Trophoblast cell (in vitro differentiated cells and primary cell): ENCODE measurements at regions not wholly inside any gene's neighbourhood (a gene's known extent, or its start where the extent isn't known, plus 50 kb on each side); places are given as distances from the start of the nearest gene placed in this dataset.

Experiments
- DNase-seq, 2 donors: peaks; one replicate each; pipeline ENCODE4 v3.0.0-alpha.2; 2016
- H2AFZ ChIP-seq: 2 replicates; pipeline ENCODE4 v1.6.1; 2013; ENCODE audit warnings: low read length, moderate library complexity, mild to moderate bottlenecking; ENCODE audit not compliant: insufficient read depth, poor library complexity
- H2AK5ac ChIP-seq: 2 replicates; pipeline ENCODE4 v1.6.1; 2013; ENCODE audit warnings: mild to moderate bottlenecking, low read length
- H2BK120ac ChIP-seq: 2 replicates; pipeline ENCODE4 v1.6.1; 2013; ENCODE audit warnings: low read length, mild to moderate bottlenecking, moderate library complexity; ENCODE audit not compliant: insufficient read depth, poor library complexity
- H2BK12ac ChIP-seq: 2 replicates; pipeline ENCODE4 v1.6.1; 2013; ENCODE audit warnings: mild to moderate bottlenecking, low read length, moderate library complexity
- H2BK5ac ChIP-seq: 2 replicates; pipeline ENCODE4 v1.6.1; 2013; ENCODE audit warnings: low read length, low read depth, moderate library complexity, mild to moderate bottlenecking; ENCODE audit not compliant: poor library complexity
- H3K14ac ChIP-seq: 2 replicates; pipeline ENCODE4 v1.6.1; 2013; ENCODE audit warnings: mild to moderate bottlenecking, low read length
- H3K18ac ChIP-seq: 2 replicates; pipeline ENCODE4 v1.6.1; 2013; ENCODE audit warnings: mild to moderate bottlenecking, low read length
- H3K23ac ChIP-seq: 2 replicates; pipeline ENCODE4 v1.6.1; 2013; ENCODE audit warnings: low read length
- H3K27ac ChIP-seq: 2 replicates; pipeline ENCODE4 v1.5.1; 2013; ENCODE audit warnings: low read depth, mild to moderate bottlenecking, inconsistent platforms, low read length, moderate library complexity
- H3K27me3 ChIP-seq: 2 replicates; pipeline ENCODE4 v1.6.1; 2013; ENCODE audit warnings: inconsistent platforms, mild to moderate bottlenecking, low read length, moderate library complexity; ENCODE audit not compliant: insufficient read depth
- H3K36me3 ChIP-seq, 2 experiments: 1 replicate in 1 of 2; 2 replicates in 1 of 2; pipeline ENCODE4 v1.6.1; 2013; ENCODE audit warnings: low read length in 2 of 2, mild to moderate bottlenecking in 2 of 2, moderate library complexity in 1 of 2; ENCODE audit not compliant: insufficient read depth in 2 of 2, control insufficient read depth in 1 of 2
- H3K4ac ChIP-seq: 2 replicates; pipeline ENCODE4 v1.6.1; 2013; ENCODE audit warnings: low read depth, mild to moderate bottlenecking, low read length, moderate library complexity
- H3K4me1 ChIP-seq, 2 experiments: 1 replicate in 1 of 2; 2 replicates in 1 of 2; pipeline ENCODE4 v1.6.1; 2013; ENCODE audit warnings: low read length in 2 of 2, mild to moderate bottlenecking in 2 of 2, moderate library complexity in 1 of 2; ENCODE audit not compliant: insufficient read depth in 2 of 2, control insufficient read depth in 1 of 2
- H3K4me2 ChIP-seq: 2 replicates; pipeline ENCODE4 v1.6.1; 2013; ENCODE audit warnings: inconsistent platforms, mild to moderate bottlenecking, low read length, moderate library complexity
- H3K4me3 ChIP-seq: 2 replicates; pipeline ENCODE4 v1.5.1; 2013; ENCODE audit warnings: mild to moderate bottlenecking, low read depth, low read length, inconsistent platforms
- H3K79me1 ChIP-seq: one replicate; pipeline ENCODE4 v1.6.1; 2013; ENCODE audit warnings: low read length
- H3K79me2 ChIP-seq: 2 replicates; pipeline ENCODE4 v1.6.1; 2013; ENCODE audit warnings: low read length, mild to moderate bottlenecking; ENCODE audit not compliant: control insufficient read depth, insufficient read depth, poor library complexity
- H3K9ac ChIP-seq: 2 replicates; pipeline ENCODE4 v1.6.1; 2013; ENCODE audit warnings: mild to moderate bottlenecking, low read length
- H3K9me3 ChIP-seq: 2 replicates; pipeline ENCODE4 v1.6.1; 2013; ENCODE audit warnings: low read depth, mild to moderate bottlenecking, control low read depth, inconsistent platforms, low read length; ENCODE audit not compliant: insufficient read depth
- H4K12ac ChIP-seq: 2 replicates; pipeline ENCODE4 v1.6.1; 2013; ENCODE audit warnings: low read depth, mild to moderate bottlenecking, low read length, moderate library complexity
- H4K8ac ChIP-seq: 2 replicates; pipeline ENCODE4 v1.6.1; 2013; ENCODE audit warnings: low read depth, mild to moderate bottlenecking, low read length, moderate library complexity
- H4K91ac ChIP-seq: one replicate; pipeline ENCODE4 v1.6.1; 2013; ENCODE audit warnings: low read depth, mild to moderate bottlenecking, low read length, moderate library complexity
- WGBS: extraction: QIAGEN DNeasy Blood & Tissue Kit; methylation state at CpG from one replicate; pipeline ENCODE4 v1.1.7; 2013; ENCODE audit warnings: missing lambda C conversion rate; ENCODE audit not compliant: insufficient read length, insufficient coverage; ENCODE audit errors: extremely low coverage; 5-methylcytosine and 5-hydroxymethylcytosine counted together

GRCh38 chr15:36152936-36153335 lies 426.5 kb upstream of the CDIN1 start:
- no peaks in the 10 kb centered on the region for H3K9me3 ChIP-seq
- no peaks in the 10 kb centered on the region for H3K36me3 ChIP-seq
- no peak overlapping the region for H3K9ac ChIP-seq
- no peaks in the 10 kb centered on the region for H3K79me2 ChIP-seq
- no peak overlapping the region for H2AFZ ChIP-seq
- no peak overlapping the region for H2BK12ac ChIP-seq
- no peak for DNase-seq
- H3K14ac ChIP-seq = no peak overlapping the region
- H3K18ac ChIP-seq = no peak overlapping the region
- H3K4me2 ChIP-seq = no peak overlapping the region
- no peak overlapping the region for H2BK120ac ChIP-seq
- no peaks in the 10 kb centered on the region for H3K79me1 ChIP-seq
- no peak overlapping the region for H3K27ac ChIP-seq
- H3K4ac ChIP-seq = no peak overlapping the region
- no peak overlapping the region for H4K91ac ChIP-seq
- H4K8ac ChIP-seq = no peak overlapping the region
- H2AK5ac ChIP-seq = no peak overlapping the region
- no peak overlapping the region for H2BK5ac ChIP-seq
- no peak overlapping the region for H3K4me3 ChIP-seq
- no peaks in the 10 kb centered on the region for H3K4me1 ChIP-seq
- no peak overlapping the region for H4K12ac ChIP-seq
- H3K27me3 ChIP-seq = no peaks in the 10 kb centered on the region
- no peak overlapping the region for H3K23ac ChIP-seq

GRCh38 chr15:36156879-36157427 lies 422.5 kb upstream of the CDIN1 start:
- H3K14ac ChIP-seq = no peak overlapping the region
- H3K9ac ChIP-seq = no peak overlapping the region
- H3K36me3 ChIP-seq = no peaks in the 10 kb centered on the region
- no peak overlapping the region for H4K91ac ChIP-seq
- no peak overlapping the region for H4K8ac ChIP-seq
- H3K79me2 ChIP-seq = no peaks in the 10 kb centered on the region
- no peak overlapping the region for H3K4me2 ChIP-seq
- H2BK120ac ChIP-seq = no peak overlapping the region
- H3K4me1 ChIP-seq = no peaks in the 10 kb centered on the region
- WGBS = no CpG with 5 or more reads among the region's 1 CpG
- no peak overlapping the region for H3K4me3 ChIP-seq
- H3K23ac ChIP-seq = no peak overlapping the region
- H2BK12ac ChIP-seq = no peak overlapping the region
- H2BK5ac ChIP-seq = no peak overlapping the region
- DNase-seq = peak; percentile 16 to 90
- H3K27me3 ChIP-seq = no peaks in the 10 kb centered on the region
- no peak overlapping the region for H2AFZ ChIP-seq
- H2AK5ac ChIP-seq = no peak overlapping the region
- H3K9me3 ChIP-seq = no peaks in the 10 kb centered on the region
- H3K4ac ChIP-seq = no peak overlapping the region
- H3K79me1 ChIP-seq = no peaks in the 10 kb centered on the region
- no peak overlapping the region for H3K18ac ChIP-seq
- no peak overlapping the region for H4K12ac ChIP-seq
- H3K27ac ChIP-seq = no peak overlapping the region

GRCh38 chr15:36160351-36160750 lies 419.1 kb upstream of the CDIN1 start:
- H3K9ac ChIP-seq = no peak overlapping the region
- H4K8ac ChIP-seq = no peak overlapping the region
- H2BK5ac ChIP-seq = no peak overlapping the region
- H4K91ac ChIP-seq = no peak overlapping the region
- no peak overlapping the region for H3K4ac ChIP-seq
- H3K9me3 ChIP-seq = no peaks in the 10 kb centered on the region
- H4K12ac ChIP-seq = no peak overlapping the region
- no peak overlapping the region for H3K18ac ChIP-seq
- no peak overlapping the region for H2BK120ac ChIP-seq
- H3K4me2 ChIP-seq = no peak overlapping the region
- H3K27ac ChIP-seq = no peak overlapping the region
- no CpG with 5 or more reads among the region's 1 CpG for WGBS
- no peak overlapping the region for H2BK12ac ChIP-seq
- H2AFZ ChIP-seq = no peak overlapping the region
- H3K79me1 ChIP-seq = no peaks in the 10 kb centered on the region
- H3K4me3 ChIP-seq = no peak overlapping the region
- no peak overlapping the region for H3K23ac ChIP-seq
- H3K4me1 ChIP-seq = no peaks in the 10 kb centered on the region
- no peaks in the 10 kb centered on the region for H3K36me3 ChIP-seq
- no peaks in the 10 kb centered on the region for H3K79me2 ChIP-seq
- no peak for DNase-seq
- H3K27me3 ChIP-seq = no peaks in the 10 kb centered on the region
- H3K14ac ChIP-seq = no peak overlapping the region
- no peak overlapping the region for H2AK5ac ChIP-seq

- Histone ChIP-seq H3K4me3 (no peak overlapping the region), H3K4ac (no peak overlapping the region)
These were observed 418.3 kb upstream of the CDIN1 start for GRCh38 chr15:36161108-36161507.

More at GRCh38 chr15:36161108-36161507, 418.3 kb upstream of the CDIN1 start:
- Histone ChIP-seq H2BK5ac (no peak overlapping the region), H3K18ac (no peak overlapping the region), H3K23ac (no peak overlapping the region), H4K12ac (no peak overlapping the region), H3K79me1 (no peaks in the 10 kb centered on the region), H4K8ac (no peak overlapping the region), H3K4me2 (no peak overlapping the region), H4K91ac (no peak overlapping the region), H3K9ac (no peak overlapping the region), H3K4me1 (no peaks in the 10 kb centered on the region), H3K27ac (no peak overlapping the region), H2BK12ac (no peak overlapping the region), H2AFZ (no peak overlapping the region), H3K36me3 (no peaks in the 10 kb centered on the region), H2AK5ac (no peak overlapping the region), H3K27me3 (no peaks in the 10 kb centered on the region), H3K79me2 (no peaks in the 10 kb centered on the region), H2BK120ac (no peak overlapping the region), H3K14ac (no peak overlapping the region), H3K9me3 (no peaks in the 10 kb centered on the region)
- DNase-seq = no peak
